ENCODE measurements at regions not wholly inside any gene's neighbourhood (a gene's known extent, or its start where the extent isn't known, plus 50 kb on each side); places are given as distances from the start of the nearest gene placed in this dataset.

GRCh38 chr12:78684419-78684818 lies 180.2 kb upstream of the SYT1 start:
- TF ChIP-seq CTCF (conservative IDR thresholded peaks at IDR 0.05; ENCODE audit: low read depth, low read length): no peak
- no peak for TF ChIP-seq MAZ (IDR thresholded peaks at IDR 0.05; ENCODE audit: borderline replicate concordance, low read depth, low read length)
- TF ChIP-seq RCOR1 (IDR thresholded peaks at IDR 0.05; ENCODE audit: insufficient replicate concordance, low read length): no peak
- TF ChIP-seq RAD21 (IDR thresholded peaks at IDR 0.05; ENCODE audit: low read length): no peak
- TF ChIP-seq MAFK (IDR thresholded peaks at IDR 0.05; ENCODE audit: low read depth, low read length): no peak
- no peak for TF ChIP-seq POLR2A (IDR thresholded peaks at IDR 0.05; ENCODE audit: low read depth, low read length)
- no peak for TF ChIP-seq CEBPB (IDR thresholded peaks at IDR 0.05; ENCODE audit: low read depth, low read length)
- TF ChIP-seq RFX5 (IDR thresholded peaks at IDR 0.05; ENCODE audit: low read depth, low read length): no peak
- no peak for TF ChIP-seq USF2 (IDR thresholded peaks at IDR 0.05; ENCODE audit: low read depth, low read length)
- no peak for TF ChIP-seq SMC3 (IDR thresholded peaks at IDR 0.05; ENCODE audit: low read depth, low read length)
- TF ChIP-seq ELK1 (IDR thresholded peaks at IDR 0.05; ENCODE audit: borderline replicate concordance, low read depth, low read length): no peak
